ENCODE measurements at regions not wholly inside any gene's neighbourhood (a gene's known extent, or its start where the extent isn't known, plus 50 kb on each side); places are given as distances from the start of the nearest gene placed in this dataset.

GRCh38 chr5:125408448-125409233, 662.2 kb upstream of the ZNF608 start:
- DNase-seq, result no peak

- no peak for DNase-seq
Observed at GRCh38 chr5:125409234-125409860, 662.9 kb upstream of the ZNF608 start.

DNA sequence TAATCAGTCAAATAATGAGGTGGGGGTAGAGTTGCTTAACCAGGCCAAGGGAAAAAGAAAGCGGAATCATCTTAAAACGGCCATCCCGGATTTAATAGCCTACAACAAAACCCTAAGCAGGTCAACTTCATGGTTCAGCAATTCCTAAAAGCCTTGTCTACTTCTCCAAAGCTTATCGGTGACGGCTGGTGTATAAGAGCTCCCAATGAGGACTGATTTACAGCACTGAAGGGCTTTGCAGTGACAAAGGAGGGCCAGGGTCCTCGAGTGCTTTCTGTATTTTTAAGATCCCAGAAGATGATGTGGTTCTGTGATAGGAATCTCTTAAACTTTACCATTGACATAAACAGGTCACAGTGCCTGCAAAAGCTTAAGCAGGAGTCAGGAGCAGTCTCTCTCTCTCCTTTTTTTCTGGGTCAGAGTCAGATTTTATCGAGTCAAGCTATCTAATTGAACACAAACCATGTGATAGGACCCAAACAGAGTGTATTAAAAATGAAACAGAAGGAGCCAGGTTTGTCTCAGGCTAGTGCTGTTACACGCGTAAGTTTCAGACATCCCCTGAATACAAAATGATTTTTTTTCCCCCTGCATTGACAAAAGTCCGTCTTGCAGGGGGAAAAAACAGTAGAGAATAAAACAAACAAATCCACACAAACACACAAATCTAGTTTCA, 663.6 kb upstream of the ZNF608 start:
- no peak for DNase-seq

DNA sequence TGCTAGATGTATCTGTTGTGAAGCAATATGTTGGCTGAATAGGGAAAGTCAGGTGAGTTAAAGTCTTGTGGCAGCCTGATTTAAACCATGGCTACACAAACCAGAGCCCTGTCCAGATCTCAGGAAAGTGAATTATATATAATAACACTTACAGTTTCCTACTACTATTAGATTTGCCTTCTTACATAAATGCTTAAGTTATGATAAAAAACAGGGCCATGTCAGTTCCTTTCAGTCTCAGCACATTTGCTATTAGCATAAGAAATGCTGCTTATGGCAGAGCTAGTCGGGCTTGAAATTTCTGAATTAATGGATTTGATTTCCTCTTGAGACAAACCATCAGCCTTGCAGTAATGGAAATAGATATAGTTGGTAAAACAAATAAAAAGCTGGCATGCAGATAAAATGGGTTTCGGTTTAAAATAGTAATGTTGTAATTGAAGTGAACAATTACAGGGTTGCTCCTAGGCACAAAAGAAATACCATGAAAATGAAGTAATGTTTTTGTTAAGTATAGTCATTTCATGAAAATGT, 664.2 kb upstream of the ZNF608 start:
- DNase-seq, result no peak

- no peak for DNase-seq
Observed at GRCh38 chr5:125411071-125411743, 664.8 kb upstream of the ZNF608 start.

DNA sequence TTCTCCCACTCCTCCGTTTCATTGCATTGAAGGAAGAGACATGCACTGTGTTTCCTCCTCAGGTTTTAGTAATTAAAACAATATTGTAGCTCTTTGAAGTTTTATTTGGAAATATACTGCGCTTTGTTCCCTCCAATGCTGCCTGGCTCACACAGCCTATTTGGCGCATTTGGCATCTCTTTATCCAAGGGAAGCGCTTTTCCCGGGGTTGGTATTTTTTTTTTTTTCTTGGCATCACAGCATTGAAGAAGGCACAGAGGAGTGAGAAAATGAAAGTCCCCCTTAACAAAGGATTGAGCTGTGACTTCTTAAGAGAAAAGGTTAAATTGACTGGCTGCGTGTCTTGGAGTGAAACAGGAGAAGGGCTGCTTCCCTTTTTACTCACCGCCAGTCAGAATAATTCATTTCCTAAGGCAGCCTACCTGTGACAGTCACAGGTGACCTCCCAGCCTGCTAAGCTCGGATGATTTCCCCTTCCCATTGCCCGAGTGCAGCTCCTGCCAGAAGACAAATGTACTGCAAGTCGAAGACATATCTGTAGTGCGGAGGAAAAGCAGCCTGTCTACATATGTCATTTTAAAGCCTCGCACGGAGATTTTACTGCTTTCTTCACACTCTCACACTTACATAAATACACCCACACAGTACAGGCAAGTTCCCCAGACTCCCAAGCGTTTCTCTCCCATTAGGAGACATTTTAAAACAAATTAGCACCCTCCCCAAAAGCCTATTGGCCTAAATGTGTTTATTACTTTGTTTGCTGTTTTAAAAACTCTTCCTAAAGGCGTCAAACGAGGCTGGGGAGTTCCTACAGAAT, 665.5 kb upstream of the ZNF608 start:
- no peak for DNase-seq

GRCh38 chr5:125412561-125413495, 666.4 kb upstream of the ZNF608 start:
- DNase-seq, result no peak

DNA sequence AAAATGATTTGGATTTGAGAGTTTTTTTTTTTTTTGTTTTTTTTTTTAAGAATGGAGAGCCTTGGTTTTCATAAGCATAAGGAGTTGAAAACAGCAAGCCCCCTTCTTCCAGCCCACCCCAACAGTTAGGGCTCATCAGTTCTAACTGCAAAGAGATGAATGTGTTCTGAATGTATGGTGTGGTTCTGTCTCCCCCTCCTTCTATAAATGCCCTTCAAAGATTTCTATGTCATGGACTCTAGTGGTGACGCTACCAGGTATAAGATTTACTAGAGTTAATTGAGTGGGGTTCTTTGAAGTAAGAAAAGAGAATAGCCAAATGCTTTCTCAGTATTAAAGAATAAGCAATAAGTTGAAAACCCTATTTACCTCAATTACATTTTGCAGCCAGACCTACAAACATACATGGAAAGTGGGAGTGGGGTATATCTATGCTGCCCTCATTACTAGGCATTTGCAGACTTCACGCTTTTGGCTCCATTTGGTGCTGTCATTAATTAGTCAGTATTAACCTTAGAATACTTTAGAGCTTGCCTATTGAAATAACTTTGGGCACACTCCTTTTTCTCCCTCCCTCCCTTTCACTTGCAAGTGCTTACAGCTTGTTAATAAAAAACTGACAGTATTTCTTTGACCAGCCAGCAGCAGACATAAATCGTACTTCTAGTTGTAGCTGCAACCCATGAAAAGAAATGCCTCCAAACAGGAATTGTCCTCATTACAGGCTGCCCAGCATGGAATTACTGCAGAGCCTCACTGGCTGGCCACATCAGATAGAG, 667.2 kb upstream of the ZNF608 start:
- no peak for DNase-seq

DNA sequence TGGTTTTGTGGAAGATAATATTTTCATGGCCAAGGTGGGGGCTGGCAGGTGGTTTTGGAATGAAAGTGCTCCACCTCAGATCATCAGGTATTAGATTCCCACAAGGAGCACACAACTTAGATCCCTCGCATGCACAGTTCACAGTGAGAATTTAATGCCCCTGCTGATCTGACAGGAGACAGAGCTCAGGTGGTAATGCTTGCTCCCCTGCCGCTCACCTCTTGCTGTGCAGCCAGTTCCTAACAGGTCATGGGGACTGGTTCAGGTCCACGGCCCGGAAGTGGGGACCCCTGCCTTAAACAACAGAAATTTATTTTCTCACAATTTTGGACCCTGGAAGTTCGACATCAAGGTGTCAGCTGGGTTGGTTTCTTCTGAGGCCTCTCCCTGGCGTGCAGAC, 668.7 kb upstream of the ZNF608 start:
- no peak for DNase-seq

DNA sequence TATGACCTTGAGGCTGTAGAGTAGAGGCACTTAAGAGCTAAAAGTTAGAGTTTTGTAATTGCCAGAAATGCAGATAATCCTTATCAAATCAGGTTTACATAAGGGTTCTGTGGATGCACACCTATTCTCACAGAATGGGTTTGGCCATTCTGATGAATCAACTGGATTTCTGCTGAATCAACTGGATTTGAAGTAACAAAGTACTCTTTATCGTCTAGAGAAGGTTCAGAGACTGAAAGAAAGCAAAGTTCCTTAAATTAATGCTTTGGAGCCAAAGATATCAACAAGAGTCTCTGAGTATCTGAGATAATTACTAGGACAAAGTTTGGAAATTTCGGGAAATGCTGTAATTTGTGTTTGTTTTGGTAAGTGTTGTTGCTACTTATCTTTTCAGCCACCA, 669.6 kb upstream of the ZNF608 start:
- no peak for DNase-seq

- DNase-seq, result no peak
Observed at GRCh38 chr5:125421006-125421405, 674.6 kb upstream of the ZNF608 start.

DNA sequence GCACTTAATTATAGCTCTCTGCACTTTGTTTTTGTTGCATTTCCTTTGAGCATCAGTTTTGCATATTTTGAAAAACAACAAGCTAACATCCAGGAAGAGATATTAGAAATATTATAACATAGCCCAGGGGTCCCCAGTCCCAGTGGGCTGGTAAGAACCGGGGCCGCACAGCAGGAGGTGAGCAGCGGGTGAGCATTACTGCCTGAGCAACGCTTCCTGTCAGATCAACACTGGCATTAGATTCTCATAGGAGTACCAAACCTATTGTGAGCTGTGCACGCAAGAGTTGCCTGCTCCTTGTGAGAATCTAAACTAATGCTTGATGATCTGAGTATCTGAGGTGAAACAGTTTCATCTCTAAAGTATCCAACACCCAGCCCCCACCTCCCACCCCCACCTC, 675.9 kb upstream of the ZNF608 start:
- no peak for DNase-seq

DNA sequence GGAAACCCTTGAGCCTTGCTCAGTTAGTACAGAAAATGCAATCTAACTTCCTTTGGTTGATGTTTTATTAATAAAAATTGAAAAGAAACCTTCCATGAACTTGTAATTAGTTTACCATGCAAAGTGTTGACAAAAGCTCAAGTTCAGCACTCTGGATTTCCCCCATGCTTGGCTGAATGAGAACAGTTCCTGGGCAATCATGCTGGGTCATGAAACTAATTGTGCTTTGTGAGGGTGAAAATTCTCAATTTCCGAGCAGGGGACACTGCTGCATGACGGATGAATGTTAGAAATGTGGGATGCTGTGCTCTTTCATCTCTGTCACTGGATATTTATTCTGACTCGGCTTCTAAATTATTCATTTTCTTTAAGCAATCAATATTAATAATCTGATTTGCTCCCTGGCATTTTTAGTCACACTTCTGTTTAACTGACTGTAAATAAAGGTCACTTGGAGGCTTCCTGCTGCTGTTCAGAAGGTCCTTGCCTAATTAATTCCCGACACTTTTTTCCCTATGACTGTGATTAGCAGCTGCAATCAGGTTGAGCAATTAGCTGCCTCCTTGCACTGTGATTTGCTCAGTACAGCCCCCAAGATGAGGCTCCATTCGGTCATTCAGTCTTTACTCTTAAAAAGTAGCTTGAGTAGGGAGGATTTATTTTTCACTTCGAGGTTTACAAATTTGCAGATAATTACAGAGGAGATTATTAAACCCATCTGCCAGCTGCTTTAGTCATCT, 678.1 kb upstream of the ZNF608 start:
- no peak for DNase-seq

DNA sequence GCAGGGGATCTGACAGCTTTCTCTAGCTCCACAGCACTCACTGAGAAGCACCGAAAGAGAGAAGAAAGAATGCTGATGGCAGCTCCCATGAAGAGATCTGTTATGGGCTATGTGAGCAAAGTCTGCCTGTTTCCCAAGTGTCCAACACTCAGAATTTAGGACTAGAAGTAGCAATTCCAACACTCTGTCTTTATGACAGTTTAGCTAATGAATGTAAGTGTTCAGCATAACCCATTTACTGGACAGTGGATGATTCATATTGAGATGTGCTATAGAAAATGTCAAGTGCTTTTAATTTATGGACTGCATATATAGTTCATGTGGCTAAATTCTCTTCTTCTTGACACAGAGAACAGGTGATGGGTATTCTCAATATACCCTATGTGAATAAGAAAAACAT, 683.1 kb upstream of the ZNF608 start:
- no peak for DNase-seq

GRCh38 chr5:125433457-125433856, 687.0 kb upstream of the ZNF608 start:
- no peak for DNase-seq

DNA sequence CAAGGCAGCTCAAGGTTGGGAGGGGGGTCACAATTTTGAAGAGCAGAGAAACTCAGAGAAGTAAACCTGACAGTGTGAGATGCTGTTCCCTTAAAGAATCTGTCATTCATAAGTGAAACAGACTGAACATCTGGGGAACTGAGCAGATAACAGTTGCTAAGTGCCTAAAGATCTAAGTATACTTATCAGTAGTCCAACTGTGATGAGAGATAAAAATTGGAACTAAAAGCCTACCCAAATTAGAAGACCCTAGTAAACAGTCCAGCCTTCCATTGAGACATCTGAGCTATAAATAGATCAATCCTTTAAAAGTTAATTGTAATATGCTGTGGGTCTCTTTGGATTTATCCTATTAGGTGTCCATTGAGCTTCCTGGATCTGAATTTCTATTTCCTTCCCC, 692.8 kb upstream of the ZNF608 start:
- no peak for DNase-seq

GRCh38 chr5:125440905-125441304, 694.5 kb upstream of the ZNF608 start:
- DNase-seq, result no peak

DNA sequence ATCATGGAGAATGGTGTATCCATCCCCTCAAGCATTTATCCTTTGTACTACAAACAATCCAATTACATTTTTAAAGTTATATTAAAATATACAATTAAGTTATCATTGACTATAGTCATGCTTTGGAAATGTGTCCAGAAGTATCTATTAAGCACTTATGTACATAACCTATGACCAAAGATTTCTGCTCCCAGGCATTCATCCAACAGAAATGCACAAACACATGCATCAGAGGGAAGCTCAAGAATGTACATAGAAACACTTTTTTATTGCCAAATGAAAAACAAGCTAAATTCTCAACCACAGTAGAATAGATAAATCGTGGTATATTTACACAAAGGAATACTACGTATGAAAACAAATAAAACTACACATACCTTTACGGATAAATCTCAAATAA, 700.5 kb upstream of the ZNF608 start:
- no peak for DNase-seq

DNA sequence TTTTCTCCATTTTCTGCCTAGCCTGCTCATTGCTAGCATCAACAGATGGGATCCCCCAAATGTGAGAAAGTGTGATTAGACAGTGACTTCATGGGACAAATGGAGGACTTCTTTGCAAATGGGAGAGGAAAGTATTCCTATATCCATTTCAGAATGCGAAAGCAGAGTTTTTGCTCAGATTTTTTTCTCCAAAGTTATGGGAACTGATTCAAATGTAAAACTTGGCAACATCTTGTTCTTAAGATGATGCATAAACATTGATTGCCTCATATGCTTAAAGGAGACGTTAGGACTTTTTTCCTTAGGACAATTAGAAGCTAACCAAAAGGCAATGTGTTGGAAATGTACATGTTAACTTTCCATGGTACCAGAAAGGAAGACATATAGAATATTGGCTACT, 704.3 kb upstream of the ZNF608 start:
- DNase-seq, result no peak

- no peak for DNase-seq
Observed at GRCh38 chr5:125451622-125452021, 705.2 kb upstream of the ZNF608 start.

All from stimulated activated CD4-positive, alpha-beta T cell treated with anti-CD3 and anti-CD28 coated beads, Interleukin-2, amount 100 ng/mL, for 24 hours (primary cell).